ENCODE measurements at regions not wholly inside any gene's neighbourhood (a gene's known extent, or its start where the extent isn't known, plus 50 kb on each side); places are given as distances from the start of the nearest gene placed in this dataset.
"Not testable (repeated sequence)": the region's sequence is repeated elsewhere in the genome, so short reads cannot be mapped to it uniquely, and the experiment has no call there.

GRCh38 chr2:111292232-111292968 lies 171.7 kb downstream of the BCL2L11 start:
- ATAC-seq, H3K4me1 Mint-ChIP-seq, H3K4me3 Mint-ChIP-seq, H3K36me3 Mint-ChIP-seq, H3K9me3 Mint-ChIP-seq, H3K27ac Mint-ChIP-seq, H3K27me3 Mint-ChIP-seq: not testable (repeated sequence)

- not testable (repeated sequence) for H3K9me3 Mint-ChIP-seq, H3K27ac Mint-ChIP-seq, H3K4me3 Mint-ChIP-seq, H3K4me1 Mint-ChIP-seq, H3K36me3 Mint-ChIP-seq, ATAC-seq, H3K27me3 Mint-ChIP-seq
Observed at GRCh38 chr2:111294699-111295098, 174.0 kb downstream of the BCL2L11 start.

GRCh38 chr2:111296122-111296804 lies 175.5 kb downstream of the BCL2L11 start:
- H3K9me3 Mint-ChIP-seq, H3K4me3 Mint-ChIP-seq, H3K36me3 Mint-ChIP-seq, H3K27ac Mint-ChIP-seq, H3K27me3 Mint-ChIP-seq, H3K4me1 Mint-ChIP-seq, ATAC-seq: not testable (repeated sequence)

GRCh38 chr2:111297128-111297527 lies 176.4 kb downstream of the BCL2L11 start:
- H3K36me3 Mint-ChIP-seq, H3K4me1 Mint-ChIP-seq, H3K9me3 Mint-ChIP-seq, H3K27ac Mint-ChIP-seq, ATAC-seq, H3K4me3 Mint-ChIP-seq, H3K27me3 Mint-ChIP-seq: not testable (repeated sequence)

GRCh38 chr2:111298927-111299326 lies 178.2 kb downstream of the BCL2L11 start:
- not testable (repeated sequence) for H3K27me3 Mint-ChIP-seq, ATAC-seq, H3K36me3 Mint-ChIP-seq, H3K27ac Mint-ChIP-seq, H3K4me1 Mint-ChIP-seq, H3K4me3 Mint-ChIP-seq, H3K9me3 Mint-ChIP-seq

- H3K4me1 Mint-ChIP-seq, H3K4me3 Mint-ChIP-seq, H3K27me3 Mint-ChIP-seq, ATAC-seq, H3K36me3 Mint-ChIP-seq, H3K9me3 Mint-ChIP-seq, H3K27ac Mint-ChIP-seq: not testable (repeated sequence)
Observed at GRCh38 chr2:111299635-111300034, 178.9 kb downstream of the BCL2L11 start.

GRCh38 chr2:111301677-111302076 lies 181.0 kb downstream of the BCL2L11 start:
- H3K27ac Mint-ChIP-seq, ATAC-seq, H3K9me3 Mint-ChIP-seq, H3K4me1 Mint-ChIP-seq, H3K36me3 Mint-ChIP-seq, H3K4me3 Mint-ChIP-seq, H3K27me3 Mint-ChIP-seq: not testable (repeated sequence)

GRCh38 chr2:111302397-111303218 lies 181.9 kb downstream of the BCL2L11 start:
- not testable (repeated sequence) for H3K27me3 Mint-ChIP-seq, ATAC-seq, H3K36me3 Mint-ChIP-seq, H3K9me3 Mint-ChIP-seq, H3K4me1 Mint-ChIP-seq, H3K27ac Mint-ChIP-seq, H3K4me3 Mint-ChIP-seq

GRCh38 chr2:111307302-111307701 lies 186.6 kb downstream of the BCL2L11 start:
- not testable (repeated sequence) for H3K27ac Mint-ChIP-seq, H3K36me3 Mint-ChIP-seq, ATAC-seq, H3K4me1 Mint-ChIP-seq, H3K9me3 Mint-ChIP-seq, H3K27me3 Mint-ChIP-seq, H3K4me3 Mint-ChIP-seq

- not testable (repeated sequence) for H3K27ac Mint-ChIP-seq, H3K27me3 Mint-ChIP-seq, H3K4me1 Mint-ChIP-seq, H3K4me3 Mint-ChIP-seq, ATAC-seq, H3K36me3 Mint-ChIP-seq, H3K9me3 Mint-ChIP-seq
Observed at GRCh38 chr2:111309231-111310075, 188.7 kb downstream of the BCL2L11 start.

GRCh38 chr2:111310395-111310794 lies 189.7 kb downstream of the BCL2L11 start:
- ATAC-seq, H3K36me3 Mint-ChIP-seq, H3K9me3 Mint-ChIP-seq, H3K27ac Mint-ChIP-seq, H3K4me1 Mint-ChIP-seq, H3K4me3 Mint-ChIP-seq, H3K27me3 Mint-ChIP-seq: not testable (repeated sequence)

GRCh38 chr2:111311568-111311967 lies 190.9 kb downstream of the BCL2L11 start:
- H3K9me3 Mint-ChIP-seq, H3K4me3 Mint-ChIP-seq, H3K36me3 Mint-ChIP-seq, H3K27me3 Mint-ChIP-seq, H3K27ac Mint-ChIP-seq, H3K4me1 Mint-ChIP-seq, ATAC-seq: not testable (repeated sequence)

GRCh38 chr2:111312897-111313607 lies 192.3 kb downstream of the BCL2L11 start:
- H3K36me3 Mint-ChIP-seq, H3K9me3 Mint-ChIP-seq, H3K4me3 Mint-ChIP-seq, H3K27me3 Mint-ChIP-seq, H3K4me1 Mint-ChIP-seq, ATAC-seq, H3K27ac Mint-ChIP-seq: not testable (repeated sequence)

GRCh38 chr2:111313711-111314110 lies 193.0 kb downstream of the BCL2L11 start:
- H3K36me3 Mint-ChIP-seq, H3K27me3 Mint-ChIP-seq: not testable (repeated sequence)

More at GRCh38 chr2:111313711-111314110, 193.0 kb downstream of the BCL2L11 start:
- H3K4me1 Mint-ChIP-seq, H3K4me3 Mint-ChIP-seq, ATAC-seq, H3K9me3 Mint-ChIP-seq, H3K27ac Mint-ChIP-seq: not testable (repeated sequence)
